ENCODE measurements at regions not wholly inside any gene's neighbourhood (a gene's known extent, or its start where the extent isn't known, plus 50 kb on each side); places are given as distances from the start of the nearest gene placed in this dataset.

DNA sequence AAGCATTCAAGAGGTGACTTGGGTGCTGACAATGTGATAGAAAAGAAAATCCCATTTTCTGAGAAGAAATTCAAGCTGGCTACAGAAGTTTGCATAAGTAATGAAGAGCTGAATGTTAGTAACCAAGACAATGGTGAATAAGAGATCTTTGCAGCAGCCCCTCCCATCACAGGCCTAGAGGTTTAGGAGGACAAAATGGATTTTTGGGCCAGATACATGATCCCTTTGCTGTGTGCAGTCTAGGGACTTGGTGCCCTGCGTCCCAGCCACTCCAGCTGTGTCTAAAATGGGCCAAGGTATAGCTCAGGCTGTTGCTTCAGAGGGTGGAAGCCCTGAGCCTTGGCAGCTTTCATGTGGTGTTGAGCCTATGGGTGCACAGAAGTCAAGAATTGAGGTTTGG lies 107.0 kb upstream of the EPHA5 start:
- no peak for DNase-seq (ENCODE audit: low spot score)

DNA sequence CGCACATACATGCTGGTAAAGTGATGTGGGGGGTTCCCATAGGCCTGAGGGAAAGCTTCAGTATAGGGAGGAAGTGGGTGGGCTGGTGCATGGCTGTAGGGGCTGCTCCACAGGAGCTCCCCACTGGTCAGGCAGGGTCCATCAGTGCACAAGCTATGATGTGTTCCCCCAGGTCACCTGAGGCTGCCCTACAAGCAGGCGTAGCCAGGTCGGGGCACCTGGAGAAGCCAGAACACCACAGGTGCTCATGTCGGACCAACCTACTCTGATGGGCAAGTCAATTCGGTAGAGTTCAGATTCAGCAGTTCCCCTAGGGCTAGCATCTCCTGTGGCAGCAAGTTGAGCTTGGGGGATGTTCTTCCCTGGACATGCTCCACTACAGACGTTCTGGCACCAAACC lies 103.3 kb upstream of the EPHA5 start:
- no peak for DNase-seq (ENCODE audit: low spot score)

DNA sequence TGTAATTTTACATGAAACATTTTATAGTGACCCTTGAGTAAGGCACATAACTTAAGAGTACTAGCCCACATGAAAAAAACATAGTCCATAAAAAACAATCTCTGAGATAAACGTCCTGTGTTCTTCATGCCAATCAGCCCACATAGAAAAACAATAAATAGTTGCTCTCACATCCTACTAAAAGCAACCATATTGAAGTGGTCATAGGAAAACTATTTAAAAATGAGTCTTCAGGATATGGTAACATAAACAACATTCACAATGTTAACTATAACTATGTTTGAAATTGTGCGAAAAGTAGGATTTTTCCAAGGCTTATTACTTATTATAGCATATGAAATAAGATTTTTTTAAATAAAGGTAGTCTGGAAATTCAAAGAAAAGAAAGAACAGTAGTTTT lies 77.1 kb upstream of the EPHA5 start:
- no peak for DNase-seq (ENCODE audit: low spot score)

DNA sequence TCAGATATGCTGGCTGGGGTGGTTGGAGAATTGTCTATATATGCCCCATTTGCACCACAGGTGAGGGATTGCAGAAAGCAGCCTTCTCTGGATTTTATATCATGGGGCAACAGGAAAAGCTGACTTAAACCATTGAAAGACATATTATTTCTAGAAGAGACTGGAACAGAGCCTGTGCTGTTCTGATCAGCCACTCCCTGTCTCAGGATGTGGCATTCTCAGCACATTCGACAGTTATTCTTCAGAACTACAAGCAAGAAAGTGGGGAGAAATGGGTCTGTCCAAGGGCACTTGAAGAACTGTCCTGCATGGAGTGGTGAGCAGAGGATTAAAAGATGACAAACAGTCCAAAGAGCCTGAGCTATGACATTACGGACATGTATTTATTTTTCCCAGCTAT lies 67.8 kb upstream of the EPHA5 start:
- no peak for DNase-seq (ENCODE audit: low spot score)

DNA sequence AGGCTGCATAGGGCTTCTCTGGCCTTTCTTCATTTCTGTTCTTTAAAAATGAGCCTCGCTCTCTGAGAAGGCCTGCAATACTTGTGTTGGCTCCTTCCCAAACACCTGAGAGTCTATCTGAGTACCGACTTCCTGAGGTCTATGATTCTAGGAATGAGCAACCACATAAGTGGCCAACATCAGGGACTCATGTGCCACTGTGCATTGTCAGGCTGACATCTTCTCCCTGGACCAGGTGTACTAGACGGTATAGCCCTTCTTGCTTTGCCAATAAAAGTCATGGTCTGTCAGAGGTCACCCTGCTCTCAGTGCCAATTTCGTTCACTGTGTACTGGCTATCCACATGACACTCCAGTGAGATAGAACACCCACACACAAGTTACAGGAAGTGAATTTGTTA lies 67.4 kb upstream of the EPHA5 start:
- DNase-seq (ENCODE audit: low spot score): no peak

DNA sequence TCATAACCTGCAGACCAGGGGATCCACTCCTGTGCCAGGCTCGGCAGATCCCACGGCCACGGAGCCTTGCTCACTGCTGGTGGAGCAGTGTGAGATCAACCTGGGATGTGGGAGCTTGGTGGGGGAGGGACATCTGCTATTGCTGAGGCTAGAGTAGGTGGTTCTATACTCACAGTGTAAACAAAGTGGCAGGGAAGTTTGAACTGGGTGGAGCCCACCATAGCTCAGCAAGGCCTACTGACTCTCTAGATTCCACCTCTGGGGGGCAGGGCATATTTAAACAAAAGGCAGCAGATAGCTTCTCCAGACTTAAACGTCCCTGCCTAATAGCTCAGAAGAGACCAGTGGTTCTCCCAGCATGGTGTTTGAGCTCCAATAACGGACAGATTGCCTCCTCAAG lies 54.7 kb upstream of the EPHA5 start:
- no peak for DNase-seq (ENCODE audit: low spot score)

Data from AG20443 (cell line).